ENCODE measurements at regions not wholly inside any gene's neighbourhood (a gene's known extent, or its start where the extent isn't known, plus 50 kb on each side); places are given as distances from the start of the nearest gene placed in this dataset.

GRCh38 chr6:4584801-4585200 lies 191.4 kb upstream of the CDYL start:
- DNase-seq, result no peak

- no peak for DNase-seq
Measured at GRCh38 chr6:4582506-4583417, 193.4 kb upstream of the CDYL start.

GRCh38 chr6:4581468-4582385 lies 194.5 kb upstream of the CDYL start:
- DNase-seq, result no peak

GRCh38 chr6:4580361-4580760 lies 195.8 kb upstream of the CDYL start:
- no peak for DNase-seq

GRCh38 chr6:4577406-4577805 lies 198.8 kb upstream of the CDYL start:
- no peak for DNase-seq

- no peak for DNase-seq
Measured at GRCh38 chr6:4575714-4576113, 200.5 kb upstream of the CDYL start.

GRCh38 chr6:4574007-4574406 lies 202.2 kb upstream of the CDYL start:
- DNase-seq, result no peak

- DNase-seq, result no peak
Measured at GRCh38 chr6:4571011-4571410, 205.2 kb upstream of the CDYL start.

- DNase-seq, result no peak
Measured at GRCh38 chr6:4568138-4568537, 208.1 kb upstream of the CDYL start.

- DNase-seq, result no peak
Measured at GRCh38 chr6:4567141-4567540, 209.1 kb upstream of the CDYL start.

- DNase-seq, result no peak
Measured at GRCh38 chr6:4565301-4566250, 210.6 kb upstream of the CDYL start.

- no peak for DNase-seq
Measured at GRCh38 chr6:4564801-4565271, 211.4 kb upstream of the CDYL start.

- DNase-seq, result no peak
Measured at GRCh38 chr6:4563877-4564276, 212.3 kb upstream of the CDYL start.

- DNase-seq, result no peak
Measured at GRCh38 chr6:4563156-4563555, 213.0 kb upstream of the CDYL start.

GRCh38 chr6:4561773-4562400 lies 214.3 kb upstream of the CDYL start:
- no peak for DNase-seq

- DNase-seq, result no peak
Measured at GRCh38 chr6:4561078-4561435, 215.1 kb upstream of the CDYL start.

- no peak for DNase-seq
Measured at GRCh38 chr6:4560221-4561077, 215.8 kb upstream of the CDYL start.

GRCh38 chr6:4559281-4559875 lies 216.8 kb upstream of the CDYL start:
- no peak for DNase-seq

- DNase-seq, result no peak
Measured at GRCh38 chr6:4554645-4555044, 221.6 kb upstream of the CDYL start.

- DNase-seq, result no peak
Measured at GRCh38 chr6:4553387-4553786, 222.8 kb upstream of the CDYL start.

GRCh38 chr6:4550227-4550597 lies 226.0 kb upstream of the CDYL start:
- no peak for DNase-seq
